H1 (cell line): ENCODE measurements at regions not wholly inside any gene's neighbourhood (a gene's known extent, or its start where the extent isn't known, plus 50 kb on each side); places are given as distances from the start of the nearest gene placed in this dataset.

Experiments
- CTCF ChIA-PET: fragments of 300-600 bp; sonication (Branson Sonifier 250); formaldehyde crosslinking; loops from one replicate; lab custom pipeline; 2021; ENCODE audit not compliant: partially characterized antibody; lab: Charles Lee
- POLR2A ChIA-PET: fragments of 300-600 bp; sonication (Branson Sonifier 250); formaldehyde crosslinking; loops from one replicate; lab custom pipeline; 2021; ENCODE audit warnings: inconsistent platforms; ENCODE audit not compliant: partially characterized antibody; lab: Charles Lee
- DNase-seq, 2 experiments: peaks; one replicate each; pipeline versions ENCODE4 v3.0.0 to v3.0.0-alpha.2; 2010 to 2022; ENCODE audit warnings: low spot score in 2 of 2, low read depth in 1 of 2, mixed read lengths in 1 of 2
- FAIRE-seq: peaks from 2 replicates; lab custom pipeline; 2011; peaks lifted over from hg19 to GRCh38; lab: Jason Lieb, UNC
- H2AFZ ChIP-seq: 2 replicates; pipeline ENCODE4 v1.8.1; 2012; ENCODE audit warnings: low read length, inconsistent platforms
- H2AK5ac ChIP-seq: 2 replicates; pipeline ENCODE4 v1.6.1; 2013; ENCODE audit warnings: low read depth, low read length
- H2BK120ac ChIP-seq: replicated peaks from 2 replicates; pipeline ENCODE3; 2013; ENCODE audit warnings: low read depth, low read length, inconsistent platforms
- H2BK12ac ChIP-seq: 2 replicates; pipeline ENCODE4 v1.6.1; 2013; ENCODE audit warnings: low read depth, low read length
- H2BK15ac ChIP-seq: 2 replicates; pipeline ENCODE4 v1.6.1; 2013; ENCODE audit warnings: low read length
- H2BK20ac ChIP-seq: 2 replicates; pipeline ENCODE4 v1.6.1; 2013; ENCODE audit warnings: low read length
- H2BK5ac ChIP-seq: 2 replicates; pipeline ENCODE4 v1.6.1; 2013; ENCODE audit warnings: low read depth, low read length
- H3K14ac ChIP-seq: 2 replicates; pipeline ENCODE4 v1.6.1; 2013; ENCODE audit warnings: inconsistent platforms; ENCODE audit not compliant: insufficient read length
- H3K18ac ChIP-seq: 2 replicates; pipeline ENCODE4 v1.6.1; 2013; ENCODE audit warnings: low read length; ENCODE audit errors: extremely low read depth
- H3K23ac ChIP-seq: 2 replicates; pipeline ENCODE4 v1.6.1; 2013; ENCODE audit warnings: inconsistent platforms; ENCODE audit not compliant: insufficient read length
- H3K23me2 ChIP-seq: 2 replicates; pipeline ENCODE4 v1.6.1; 2013; ENCODE audit warnings: low read depth, low read length
- H3K27ac ChIP-seq: 2 replicates; pipeline ENCODE4 v1.6.1; 2011; ENCODE audit warnings: low read depth, low read length, inconsistent platforms
- H3K27me3 ChIP-seq, 4 experiments: replicated peaks in 1 of 4; 1 replicate in 1 of 4; 2 replicates in 3 of 4; pipeline versions ENCODE4 v1.6.1 to v1.8.1; 2011 to 2013; ENCODE audit warnings: low read length in 3 of 4, mild to moderate bottlenecking in 3 of 4, inconsistent platforms in 2 of 4, mixed read lengths in 2 of 4, moderate library complexity in 1 of 4; ENCODE audit not compliant: control insufficient read depth in 3 of 4, insufficient read depth in 3 of 4; ENCODE audit errors: extremely low read depth in 1 of 4
- H3K36me3 ChIP-seq, 4 experiments: 2 replicates each; pipeline versions ENCODE4 v1.6.1 to v1.8.1; 2011 to 2013; ENCODE audit warnings: mild to moderate bottlenecking in 4 of 4, low read length in 3 of 4, moderate library complexity in 2 of 4, control low read depth in 1 of 4, inconsistent platforms in 1 of 4; ENCODE audit not compliant: insufficient read depth in 4 of 4, control insufficient read depth in 2 of 4
- H3K4ac ChIP-seq: replicated peaks from 2 replicates; pipeline ENCODE3; 2013; ENCODE audit warnings: low read length, low read depth, mixed read lengths, inconsistent platforms; ENCODE audit not compliant: insufficient read length
- H3K4me1 ChIP-seq, 4 experiments: replicated peaks in 1 of 4; 1 replicate in 1 of 4; 2 replicates in 3 of 4; pipeline versions ENCODE4 v1.6.1 to v1.8.1; 2011 to 2013; ENCODE audit warnings: low read length in 3 of 4, inconsistent platforms in 2 of 4, mixed read lengths in 1 of 4; ENCODE audit not compliant: insufficient read depth in 4 of 4, control insufficient read depth in 3 of 4
- H3K4me2 ChIP-seq, 2 experiments: 2 replicates each; pipeline versions ENCODE4 v1.6.1 to v1.8.1; 2011 to 2013; ENCODE audit warnings: low read depth in 2 of 2, low read length in 2 of 2, control low read depth in 1 of 2, inconsistent platforms in 1 of 2, mild to moderate bottlenecking in 1 of 2; ENCODE audit not compliant: insufficient read depth in 1 of 2
- H3K4me3 ChIP-seq, 4 experiments: fragments of 200-600, 300-600 bp in 1 of 4; sonication (generic), shearing (Covaris generic), sonication (Bioruptor Twin) in 1 of 4; 2 replicates each; pipeline versions ENCODE4 v1.5.1 to v1.8.1; 2011 to 2016; ENCODE audit warnings: low read length in 4 of 4, low read depth in 3 of 4, control low read depth in 2 of 4, inconsistent platforms in 2 of 4, mild to moderate bottlenecking in 2 of 4, mixed read lengths in 1 of 4, moderate library complexity in 1 of 4; ENCODE audit not compliant: insufficient read depth in 2 of 4; ENCODE audit errors: extremely low read depth in 1 of 4
- H3K56ac ChIP-seq: replicated peaks from 2 replicates; pipeline ENCODE3; 2013; ENCODE audit warnings: low read depth, mild to moderate bottlenecking, mixed read lengths, low read length, inconsistent platforms; ENCODE audit not compliant: insufficient read length
- H3K79me1 ChIP-seq: 2 replicates; pipeline ENCODE4 v1.6.1; 2013; ENCODE audit warnings: low read depth, low read length, control low read depth
- H3K79me2 ChIP-seq, 2 experiments: 2 replicates each; pipeline versions ENCODE4 v1.6.1 to v1.8.1; 2012 to 2013; ENCODE audit warnings: low read length in 2 of 2, mild to moderate bottlenecking in 2 of 2, inconsistent platforms in 1 of 2; ENCODE audit not compliant: insufficient read depth in 2 of 2, control insufficient read depth in 1 of 2
- H3K9ac ChIP-seq, 4 experiments: replicated peaks in 1 of 4; 1 replicate in 1 of 4; 2 replicates in 3 of 4; pipeline versions ENCODE4 v1.6.1 to v1.8.1; 2011 to 2013; ENCODE audit warnings: low read depth in 3 of 4, low read length in 3 of 4, control low read depth in 2 of 4, mild to moderate bottlenecking in 2 of 4, moderate library complexity in 2 of 4, inconsistent platforms in 1 of 4; ENCODE audit errors: extremely low read depth in 1 of 4
- H3K9me3 ChIP-seq, 2 experiments: 2 replicates each; pipeline versions ENCODE4 v1.6.1 to v1.8.1; 2012 to 2013; ENCODE audit warnings: mild to moderate bottlenecking in 2 of 2, moderate library complexity in 2 of 2, control low read depth in 1 of 2, inconsistent platforms in 1 of 2, low read depth in 1 of 2, low read length in 1 of 2, mixed read lengths in 1 of 2; ENCODE audit not compliant: insufficient read depth in 2 of 2
- H4K20me1 ChIP-seq, 2 experiments: replicated peaks in 1 of 2; 2 replicates each; pipeline versions ENCODE3 to v1.8.1; 2011 to 2013; ENCODE audit warnings: inconsistent platforms in 2 of 2, low read length in 2 of 2, mild to moderate bottlenecking in 1 of 2; ENCODE audit not compliant: insufficient read depth in 2 of 2, control insufficient read depth in 1 of 2
- H4K5ac ChIP-seq: 2 replicates; pipeline ENCODE4 v1.6.1; 2013; ENCODE audit warnings: low read length, low read depth, mixed read lengths, inconsistent platforms; ENCODE audit not compliant: insufficient read length
- H4K8ac ChIP-seq: 2 replicates; pipeline ENCODE4 v1.8.0; 2013; ENCODE audit warnings: mild to moderate bottlenecking, moderate library complexity, low read length, inconsistent platforms; ENCODE audit not compliant: insufficient read depth; ENCODE audit errors: extremely low read depth
- H4K91ac ChIP-seq: replicated peaks from 2 replicates; pipeline ENCODE3; 2013; ENCODE audit warnings: low read length, mixed read lengths, inconsistent platforms; ENCODE audit not compliant: insufficient read length
- NRF1 ChIP-seq: IDR thresholded peaks from 2 replicates; pipeline ENCODE4 v1.6.1; 2011; ENCODE audit warnings: mild to moderate bottlenecking, low read depth, low read length, improper control_type of control experiment
- TBP ChIP-seq: IDR thresholded peaks from 2 replicates; pipeline ENCODE4 v1.6.1; 2011; ENCODE audit warnings: low read depth, low read length, improper control_type of control experiment
- TEAD4 ChIP-seq: IDR thresholded peaks from 2 replicates; pipeline ENCODE4 v1.6.1; 2012; ENCODE audit warnings: low read depth, low read length, inconsistent platforms, mixed read lengths
- WGBS, 2 experiments: shearing (Covaris generic) in 1 of 2; methylation state at CpG; one replicate each; pipeline versions ENCODE4 v1.1.6 to v1.1.7; 2013 to 2015; ENCODE audit warnings: low lambda C conversion rate in 2 of 2, mixed read lengths in 2 of 2, inconsistent platforms in 1 of 2, low coverage in 1 of 2, missing lambda C conversion rate in 1 of 2; ENCODE audit not compliant: insufficient replicate concordance in 2 of 2, insufficient coverage in 1 of 2, insufficient read length in 1 of 2; ENCODE audit errors: extremely low coverage in 1 of 2, missing lambda C conversion rate in 1 of 2; 5-methylcytosine and 5-hydroxymethylcytosine counted together
- TF ChIP-seq, protein P1 (sequence below): IDR thresholded peaks from 2 replicates; pipeline ENCODE4 v1.6.1; 2012; ENCODE audit warnings: inconsistent platforms

- 86% methylated on average over 2 of the region's 2 CpGs; no CpG with 5 or more reads in 1 of the 2 experiments for WGBS, 2 experiments
- Histone ChIP-seq H4K20me1 (no peaks in the 10 kb centered on the region), H3K27me3 (peaks cover 0 to 2% (median 0%) of the 10 kb centered on the region in 4 experiments; a peak in 2 of 7 replicates), H3K14ac (no peak overlapping the region), H3K79me1 (no peaks in the 10 kb centered on the region), H2BK15ac (no peak overlapping the region), H3K4me3 (no peak overlapping the region), H2AFZ (no peak overlapping the region), H2AK5ac (no peak overlapping the region), H3K4me1 (no peaks in the 10 kb centered on the region), H3K36me3 (no peaks in the 10 kb centered on the region), H3K9me3 (no peaks in the 10 kb centered on the region; a peak in 1 of 4 replicates), H2BK12ac (no peak overlapping the region), H3K4ac (no peak overlapping the region), H2BK20ac (no peak overlapping the region), H3K23ac (no peak overlapping the region), H3K56ac (no peak overlapping the region), H2BK5ac (no peak overlapping the region), H3K9ac (no peak overlapping the region), H4K8ac (no peak overlapping the region), H4K91ac (no peak overlapping the region), H3K79me2 (no peaks in the 10 kb centered on the region), H3K18ac (no peak overlapping the region), H3K27ac (no peak overlapping the region), H3K4me2 (no peak overlapping the region), H2BK120ac (no peak overlapping the region), H3K23me2 (0 out of 2 replicates have a peak, but pooled peaks cover 1% of the 10 kb centered on the region), H4K5ac (no peak overlapping the region)
- TF ChIP-seq TEAD4 (no peak), NRF1 (no peak), TBP (no peak)
- TF ChIP-seq, protein P1, sequence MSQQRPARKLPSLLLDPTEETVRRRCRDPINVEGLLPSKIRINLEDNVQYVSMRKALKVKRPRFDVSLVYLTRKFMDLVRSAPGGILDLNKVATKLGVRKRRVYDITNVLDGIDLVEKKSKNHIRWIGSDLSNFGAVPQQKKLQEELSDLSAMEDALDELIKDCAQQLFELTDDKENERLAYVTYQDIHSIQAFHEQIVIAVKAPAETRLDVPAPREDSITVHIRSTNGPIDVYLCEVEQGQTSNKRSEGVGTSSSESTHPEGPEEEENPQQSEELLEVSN: no peak
- CTCF ChIA-PET: interaction anchor here (1.6 kb wide), 1 partner anchor 14 kb away, joined by 3 read pairs; no protein-coding TSS in a partner anchor
- DNase-seq (no peak), FAIRE-seq (no peak)
- POLR2A ChIA-PET: no interaction called here
These were observed 124.2 kb upstream of the ETV3 start for GRCh38 chr1:157262422-157262821.
